Hepatocyte (in vitro differentiated cells): ENCODE measurements at regions not wholly inside any gene's neighbourhood (a gene's known extent, or its start where the extent isn't known, plus 50 kb on each side); places are given as distances from the start of the nearest gene placed in this dataset.
A peak's percentile ranks its signal among the peaks of the same experiment; 100 is the strongest.

Experiments used
- CTCF ChIP-seq: fragments of 200-600 bp; sonication (generic); IDR thresholded peaks from 2 replicates; pipeline ENCODE4 v1.5.1; 2016; ENCODE audit warnings: antibody characterized with exemption, mild to moderate bottlenecking; ENCODE audit not compliant: poor library complexity
- EZH2phosphoT487 ChIP-seq: fragments of 200-600 bp; sonication (generic); IDR thresholded peaks from one replicate; pipeline ENCODE4 v1.6.1; 2018; ENCODE audit warnings: antibody characterized with exemption, mild to moderate bottlenecking, low read depth, moderate library complexity; ENCODE audit not compliant: unreplicated experiment, severe bottlenecking

- TF ChIP-seq CTCF (no peak), EZH2phosphoT487 (peak; percentile 52)
These were observed 417.0 kb upstream of the ESRRG start for GRCh38 chr1:217140041-217140901.
